ENCODE measurements at regions not wholly inside any gene's neighbourhood (a gene's known extent, or its start where the extent isn't known, plus 50 kb on each side); places are given as distances from the start of the nearest gene placed in this dataset.
A peak's percentile ranks its signal among the peaks of the same experiment; 100 is the strongest.

DNA sequence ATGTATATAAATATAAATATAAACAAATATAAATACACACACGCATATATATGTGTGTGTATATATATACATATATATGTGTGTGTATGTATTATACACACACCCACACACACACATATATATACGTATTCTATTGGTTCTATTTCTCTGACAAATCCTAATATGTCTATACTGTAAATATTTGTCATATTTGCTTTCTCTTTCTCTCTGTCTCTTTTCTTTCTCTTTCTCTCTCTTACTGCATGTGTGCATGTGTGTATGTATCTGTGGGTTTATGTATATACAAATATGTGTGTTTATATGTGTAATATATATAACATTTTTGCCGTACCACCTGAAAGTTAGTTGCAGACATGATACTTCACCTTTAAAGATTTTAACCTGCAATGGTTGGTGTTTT, 174.2 kb upstream of the PLEKHG7 start:
- no peak for DNase-seq

DNA sequence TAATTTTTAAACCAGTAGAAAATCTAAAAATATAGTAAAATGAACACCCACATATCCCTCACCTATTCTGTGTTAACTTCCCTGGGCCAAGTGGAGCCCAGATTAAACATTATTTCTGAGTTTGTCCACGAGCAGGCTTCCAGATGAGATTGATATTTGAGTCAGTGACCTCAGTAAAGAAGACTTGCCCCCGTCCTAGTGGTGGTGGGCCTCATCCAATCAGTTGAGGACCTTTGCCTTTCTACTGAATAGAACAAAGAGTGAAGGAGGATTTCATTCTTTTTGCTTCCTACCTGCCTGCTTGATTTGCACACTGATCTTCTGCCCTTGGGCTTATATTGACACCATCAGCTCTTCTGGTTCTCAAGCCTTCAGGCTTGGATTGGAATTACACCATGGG, 174.7 kb upstream of the PLEKHG7 start:
- DNase-seq, result no peak

DNA sequence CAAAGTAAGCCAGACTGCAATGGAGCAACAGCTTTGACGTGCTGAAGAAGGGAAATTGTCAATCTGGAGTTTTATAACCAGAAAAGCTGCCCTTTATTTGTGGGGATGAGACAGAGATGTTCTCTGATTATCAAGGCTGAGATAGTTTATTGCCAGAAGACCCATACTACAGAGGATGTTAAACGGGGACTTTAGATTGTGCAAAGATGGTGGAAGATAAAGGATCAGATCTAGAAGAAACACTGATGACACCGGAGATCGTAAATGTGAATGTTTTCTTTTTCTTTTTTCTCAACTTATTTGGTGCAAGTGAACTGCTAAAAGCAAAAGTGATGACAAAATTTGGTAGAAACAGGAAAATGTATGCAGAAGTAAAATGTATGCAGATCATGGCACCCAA, 178.3 kb upstream of the PLEKHG7 start:
- DNase-seq, result no peak

DNA sequence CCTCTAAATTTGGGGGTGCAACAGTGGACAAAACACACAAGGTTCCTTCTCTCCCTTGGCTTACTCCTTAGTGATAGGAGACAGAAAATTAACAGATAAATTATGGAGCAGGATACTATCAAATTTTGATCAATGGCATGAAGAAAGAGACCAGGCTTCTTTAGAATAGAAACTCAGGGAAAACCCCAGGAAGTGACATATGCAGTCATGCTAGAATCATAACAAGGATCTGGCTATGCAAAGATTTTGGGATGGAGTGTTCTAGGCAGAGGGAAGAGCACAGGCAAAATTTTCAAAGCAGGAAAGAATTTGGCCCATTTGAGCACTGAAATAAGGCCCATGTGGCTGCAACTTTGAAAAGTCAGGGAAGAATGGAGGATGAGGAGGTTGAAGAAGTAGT, 182.3 kb upstream of the PLEKHG7 start:
- DNase-seq, result no peak

DNA sequence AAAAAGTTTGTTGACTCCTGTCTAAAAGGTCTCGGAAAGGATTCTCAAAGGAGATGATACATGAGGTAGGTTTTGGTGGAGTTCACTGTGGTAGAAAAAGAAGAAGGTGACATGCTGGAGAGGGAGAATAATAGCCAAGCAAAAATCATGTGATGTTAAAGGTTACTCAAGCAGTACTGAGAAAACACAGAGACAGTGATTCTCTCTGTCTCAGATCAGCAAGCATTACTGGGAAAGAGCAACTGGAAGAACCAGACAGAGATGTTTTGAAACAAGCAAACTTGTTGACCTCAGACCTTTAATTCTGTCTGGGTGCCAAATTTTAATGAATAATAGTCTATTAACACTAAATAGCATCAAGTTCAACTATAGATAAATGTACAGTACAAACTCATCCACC, 183.5 kb upstream of the PLEKHG7 start:
- no peak for DNase-seq

DNA sequence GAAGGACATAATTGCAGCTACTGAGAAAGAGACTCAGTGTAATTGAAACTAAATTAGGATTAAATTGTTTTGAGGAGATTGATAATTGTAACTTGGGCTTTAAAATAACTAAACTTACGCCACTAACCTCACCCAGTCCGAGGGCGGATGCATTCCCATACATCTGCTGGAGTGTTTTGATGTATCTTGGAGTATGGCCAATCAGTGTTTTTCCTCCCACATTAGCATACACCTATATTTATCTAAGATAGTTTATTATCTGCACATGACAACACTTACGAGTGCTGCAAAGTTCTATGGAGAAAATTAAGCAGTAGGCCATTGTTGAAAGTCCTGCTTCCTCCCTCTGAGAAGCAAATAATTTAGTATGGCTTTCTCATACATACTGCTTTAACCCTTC, 184.7 kb upstream of the PLEKHG7 start:
- no peak for DNase-seq

DNA sequence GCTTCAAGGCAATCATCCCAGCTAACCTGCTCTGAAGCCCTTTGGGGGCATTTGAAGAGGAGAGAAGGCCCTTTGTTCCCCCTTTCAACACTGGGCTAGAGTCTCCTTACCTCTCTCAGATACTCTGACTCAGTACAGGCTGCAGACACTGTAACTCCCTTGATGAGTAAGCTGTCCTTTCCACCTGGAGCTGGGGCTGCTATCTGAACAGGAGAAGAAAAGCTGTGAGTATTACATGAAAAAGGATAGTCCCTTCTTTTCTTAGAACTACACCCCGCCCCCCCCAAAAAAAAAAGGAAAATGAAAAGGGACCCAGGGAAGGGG, 186.6 kb upstream of the PLEKHG7 start:
- DNase-seq, result no peak

DNA sequence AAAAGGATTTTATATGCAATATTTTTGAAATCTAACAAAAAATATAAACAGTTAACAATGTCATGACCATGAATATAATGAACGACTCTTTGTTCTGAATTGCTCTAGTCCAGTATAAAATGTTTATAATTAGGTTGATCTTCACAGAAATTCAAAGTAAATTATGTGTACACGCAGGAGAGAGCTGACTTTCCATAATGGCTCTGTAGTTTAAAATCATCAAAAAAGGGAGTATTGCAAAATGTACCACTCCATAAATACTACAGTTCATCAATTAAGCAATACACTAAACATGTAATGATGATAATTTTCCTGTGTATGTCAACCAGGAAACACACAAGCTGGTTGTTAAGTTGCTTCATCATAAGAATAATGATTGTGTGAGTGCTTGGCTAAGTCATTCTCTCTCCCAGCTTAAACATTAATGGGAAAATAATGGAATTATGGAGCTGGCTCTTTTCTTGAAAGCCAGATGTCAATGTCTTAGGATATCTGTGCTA, 189.5 kb upstream of the PLEKHG7 start:
- DNase-seq, result no peak

DNA sequence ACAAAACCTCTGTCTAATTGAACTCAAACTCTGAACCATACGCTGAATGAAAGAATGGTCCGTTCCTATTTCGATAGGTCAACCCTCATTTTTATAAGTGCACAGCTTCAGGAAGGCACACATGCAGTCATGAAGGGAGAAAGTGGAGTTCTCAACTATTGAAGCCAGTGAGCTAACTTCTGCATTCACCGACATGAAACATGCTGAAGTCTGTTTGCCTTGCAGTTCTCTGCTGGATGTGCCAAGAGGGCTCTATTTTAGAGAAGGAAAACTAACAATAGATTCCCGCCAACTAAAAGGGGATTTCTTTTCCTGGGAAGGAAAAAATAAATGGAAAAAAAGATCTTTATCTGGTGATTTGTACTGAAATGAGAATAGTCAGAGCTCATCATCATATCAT, 191.0 kb upstream of the PLEKHG7 start:
- no peak for DNase-seq

DNA sequence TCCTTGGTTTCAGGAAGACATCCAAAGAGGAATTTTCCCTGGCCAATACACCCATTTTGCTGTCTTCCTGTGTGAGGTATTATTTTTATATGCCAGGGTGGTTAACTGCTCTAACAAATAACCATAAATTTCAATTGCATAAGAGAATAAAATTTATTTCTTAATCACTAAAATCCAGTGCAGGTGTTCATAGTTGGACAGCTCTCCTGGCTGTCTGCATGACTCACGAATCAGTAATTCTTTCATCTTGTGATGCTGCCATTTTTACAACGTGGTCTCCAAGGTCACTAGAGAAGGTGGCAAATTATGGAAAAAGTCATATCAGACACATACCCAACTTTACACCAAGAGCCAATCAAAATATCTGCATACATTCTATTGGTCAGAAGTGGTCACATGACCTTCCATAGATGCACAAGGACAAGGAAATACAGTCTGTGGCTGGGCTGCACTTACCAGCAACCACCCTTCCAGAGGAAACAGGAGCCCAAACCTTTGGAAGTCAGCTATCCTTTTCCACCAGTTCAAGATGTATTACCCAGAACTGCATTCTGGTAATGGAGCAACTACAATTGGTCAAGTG, 193.5 kb upstream of the PLEKHG7 start:
- DNase-seq, result no peak

DNA sequence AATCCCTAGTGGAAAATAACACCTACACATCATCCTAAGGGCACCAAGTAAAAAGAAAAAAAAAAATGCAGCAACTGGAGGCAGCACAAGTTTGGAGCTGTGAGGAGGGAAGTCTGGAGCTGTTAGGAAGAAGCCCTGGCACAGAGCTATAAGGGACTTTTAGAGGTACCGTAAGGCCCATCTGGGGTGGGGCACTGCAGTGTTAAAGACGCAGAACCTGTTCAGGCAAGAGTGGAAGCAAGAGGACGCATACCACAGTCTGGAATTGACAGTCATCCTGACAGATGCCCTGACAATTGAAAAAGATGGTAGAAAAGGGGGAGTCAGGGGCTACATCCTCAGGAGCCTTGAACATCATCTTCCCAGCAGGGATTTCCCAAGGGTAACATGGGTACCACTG, 195.9 kb upstream of the PLEKHG7 start:
- no peak for DNase-seq

DNA sequence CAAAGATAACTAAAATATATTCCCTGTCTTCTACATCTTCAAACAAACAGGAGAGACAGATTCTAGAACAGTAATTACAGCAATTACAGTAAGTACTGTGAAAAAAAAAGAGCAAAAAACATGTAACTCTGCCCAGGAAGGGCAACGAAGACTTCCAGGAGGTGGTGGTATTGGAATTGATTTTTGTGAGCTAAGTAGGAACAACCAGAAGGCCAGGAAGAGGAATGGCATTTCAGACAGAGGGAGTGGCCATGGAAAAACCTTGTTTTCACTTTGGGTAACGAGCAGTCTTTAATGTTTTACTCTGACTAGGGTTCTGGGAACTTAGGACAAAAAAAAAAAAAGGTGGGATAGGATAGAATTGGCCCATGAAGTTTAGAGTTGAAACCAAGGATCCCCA, 196.3 kb upstream of the PLEKHG7 start:
- no peak for DNase-seq

DNA sequence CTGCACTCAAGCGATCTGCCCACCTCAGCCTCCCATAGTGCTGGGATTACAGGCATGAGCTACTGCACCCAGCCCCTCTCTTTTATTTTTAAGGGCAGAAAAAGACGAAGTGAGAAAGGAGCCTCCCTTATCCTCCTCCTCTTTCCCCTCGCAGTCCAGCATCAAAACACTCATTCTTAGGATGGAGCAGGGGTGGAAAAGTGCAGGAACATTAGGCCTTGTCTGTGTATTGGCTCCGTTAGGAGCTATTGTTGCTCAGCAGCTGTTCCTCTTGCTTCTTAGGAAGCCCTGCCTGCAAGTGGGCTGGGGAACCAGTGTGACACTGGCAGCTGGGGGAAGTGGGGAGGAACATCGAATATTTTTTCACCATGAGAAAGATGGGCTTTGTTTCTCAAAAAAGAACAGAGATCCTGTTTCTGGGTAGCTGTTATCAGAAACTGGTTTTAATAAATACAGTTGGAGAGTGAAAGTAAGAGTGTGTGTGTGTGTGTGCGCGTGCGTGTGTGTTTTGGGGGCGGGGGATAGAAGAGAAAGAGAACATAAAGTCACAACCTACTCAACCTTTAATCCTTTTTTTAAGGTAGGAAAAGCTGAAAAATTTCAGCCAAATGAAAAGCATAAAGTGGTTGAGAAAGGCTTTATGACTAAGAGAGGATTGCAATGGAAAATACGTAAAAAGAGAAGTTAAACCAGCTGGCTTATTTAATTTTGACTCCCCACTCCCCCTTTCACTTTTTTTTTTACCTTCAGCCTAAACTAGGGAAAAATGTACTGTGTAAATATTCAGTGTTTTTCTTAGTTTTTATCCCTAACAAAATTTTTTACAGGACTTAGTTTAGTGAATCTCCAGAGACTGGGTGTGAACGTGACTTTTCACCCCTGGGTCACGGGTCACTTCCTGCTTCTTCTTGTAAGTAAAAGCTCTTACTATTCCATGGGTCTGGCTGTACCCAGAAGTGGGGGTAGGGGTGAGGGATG, 197.2 kb upstream of the PLEKHG7 start:
- peak; percentile 45 to 71 for DNase-seq

DNA sequence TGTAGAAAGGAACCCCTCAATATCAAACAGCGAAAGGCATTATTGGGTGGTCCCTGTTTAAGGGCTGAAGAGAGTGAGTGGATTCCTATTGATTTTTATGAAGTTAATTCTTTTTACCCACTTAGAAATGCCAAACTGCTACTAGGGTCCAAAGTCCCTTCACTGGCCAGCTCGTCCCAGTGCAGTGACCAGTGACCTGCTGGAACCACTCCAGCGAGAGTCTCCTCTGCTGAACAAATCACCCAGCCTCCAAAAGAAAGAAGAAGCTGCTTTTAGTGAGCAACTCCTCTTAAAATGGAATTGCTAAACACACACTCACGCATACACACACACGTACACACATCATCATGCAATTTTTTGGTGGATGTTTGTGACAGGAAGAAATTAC, 198.2 kb upstream of the PLEKHG7 start:
- DNase-seq, result peak in 1 of 2 donors; percentile 14

DNA sequence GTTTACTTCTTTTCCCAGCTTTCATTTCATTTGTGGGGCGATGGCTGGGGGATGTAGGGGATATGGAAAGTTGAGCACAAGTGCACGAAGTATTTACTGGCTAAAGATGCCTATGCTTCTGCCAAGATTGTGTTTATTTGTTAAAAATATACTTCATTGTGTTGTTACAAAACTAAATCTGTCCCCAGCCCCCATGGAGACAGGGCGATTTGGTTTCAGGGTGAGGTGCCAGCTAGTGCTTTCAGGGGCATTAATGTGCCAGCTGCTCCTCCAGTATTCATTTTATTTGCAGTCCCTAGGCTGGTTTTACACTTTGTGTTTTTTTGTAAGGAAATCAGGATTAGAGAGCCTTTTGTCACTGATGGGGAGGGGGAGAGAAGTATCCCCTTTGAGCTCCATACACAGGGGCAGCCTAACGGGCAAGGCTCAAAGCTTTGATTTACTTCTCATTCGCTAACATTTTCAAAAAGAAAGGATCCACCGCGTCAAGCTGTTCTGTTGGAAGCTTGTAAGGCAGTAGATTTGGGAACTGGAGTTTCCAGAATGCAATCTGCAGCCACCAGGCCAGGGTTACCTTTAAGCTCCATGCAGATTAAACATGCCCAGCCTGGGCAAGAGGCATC, 198.7 kb upstream of the PLEKHG7 start:
- no peak for DNase-seq

DNA sequence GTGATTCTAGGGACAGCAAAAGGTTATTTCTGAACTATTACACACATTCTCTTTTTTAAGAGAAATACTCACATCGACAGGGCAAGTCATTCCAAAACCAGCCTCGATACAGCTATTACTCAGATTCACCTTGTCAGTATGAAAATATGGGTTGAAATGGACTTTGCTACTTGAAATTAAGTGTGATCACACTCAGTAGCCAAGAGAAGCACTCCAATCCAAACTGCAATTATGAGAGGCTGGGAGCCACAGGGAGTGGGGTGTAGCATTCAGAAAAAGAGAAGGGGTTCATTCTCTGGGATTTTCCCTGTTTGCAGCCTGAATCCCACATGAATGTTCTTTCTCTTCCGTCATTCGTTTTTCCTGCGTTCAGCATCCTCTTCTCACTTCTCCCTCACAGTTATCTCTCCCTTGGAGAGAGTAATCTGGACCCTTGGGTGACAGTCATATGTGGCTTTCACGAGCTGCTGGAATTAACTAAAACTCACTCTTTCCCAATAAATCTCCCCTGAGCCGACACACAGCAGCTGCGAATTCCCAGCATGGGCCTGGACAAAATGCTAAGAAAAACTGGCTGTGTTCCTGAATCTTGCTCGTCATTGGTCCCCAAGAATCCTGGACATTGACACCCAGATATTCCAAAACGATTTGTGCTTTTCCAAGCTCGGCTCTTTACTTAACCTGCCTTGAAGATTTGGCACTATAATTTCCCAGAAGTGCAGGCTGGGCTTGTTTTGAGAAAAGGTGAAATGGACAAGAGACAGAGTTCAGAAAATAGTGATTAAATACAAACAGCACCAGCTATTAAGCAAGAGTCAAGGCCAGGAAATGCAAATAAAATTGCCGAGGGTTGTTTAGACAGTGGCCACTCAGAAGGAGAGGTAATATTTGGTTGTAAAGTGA, 199.5 kb upstream of the PLEKHG7 start:
- no peak for DNase-seq

DNA sequence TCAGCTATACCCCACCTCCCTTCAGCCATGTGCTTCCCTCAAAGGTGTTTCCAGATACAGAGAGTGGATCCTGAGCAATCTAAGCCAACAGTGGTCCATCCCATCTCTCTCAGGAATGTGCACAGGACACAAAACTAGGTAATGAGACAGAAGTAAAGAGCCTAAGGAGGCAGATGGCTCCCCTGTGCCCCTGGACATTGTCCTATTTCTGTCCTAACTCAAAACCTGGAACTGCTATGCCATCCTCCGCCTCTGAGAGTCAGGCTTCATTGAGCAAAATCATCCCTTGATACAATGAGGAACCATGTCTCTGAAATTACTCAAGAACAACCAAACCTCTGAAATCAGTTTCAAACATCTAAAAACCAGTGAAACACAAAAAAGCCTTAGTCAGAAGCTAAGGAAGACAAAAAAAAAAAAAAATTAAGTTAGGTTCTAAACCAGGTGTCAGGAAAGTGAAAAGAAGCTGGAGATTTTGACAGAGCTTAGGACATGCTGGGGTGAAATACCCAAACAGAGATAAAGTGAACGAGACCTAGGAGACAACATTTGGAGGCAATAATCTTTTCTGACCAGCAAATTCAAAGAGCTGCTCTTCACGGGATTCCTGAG, 200.3 kb upstream of the PLEKHG7 start:
- peak; percentile 5 to 23 for DNase-seq

DNA sequence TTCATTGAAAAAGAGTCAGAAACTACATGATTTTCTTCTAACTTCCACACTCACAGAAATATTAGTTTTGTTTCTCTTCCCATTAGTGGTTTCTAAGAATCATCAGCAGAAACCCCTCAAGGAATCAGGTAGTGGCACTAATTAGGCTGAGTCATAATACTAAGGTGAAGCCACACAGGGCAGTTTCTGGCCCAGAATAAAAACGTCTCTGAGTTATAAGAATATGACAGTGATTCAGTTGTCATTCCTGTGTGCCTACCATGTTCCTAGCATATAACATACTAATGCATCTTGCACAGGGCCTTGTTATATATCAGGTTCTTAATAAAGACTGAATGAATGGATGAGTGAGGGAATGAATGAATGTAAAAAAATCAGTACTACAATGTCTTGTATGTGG, 206.0 kb upstream of the PLEKHG7 start:
- DNase-seq, result no peak

DNA sequence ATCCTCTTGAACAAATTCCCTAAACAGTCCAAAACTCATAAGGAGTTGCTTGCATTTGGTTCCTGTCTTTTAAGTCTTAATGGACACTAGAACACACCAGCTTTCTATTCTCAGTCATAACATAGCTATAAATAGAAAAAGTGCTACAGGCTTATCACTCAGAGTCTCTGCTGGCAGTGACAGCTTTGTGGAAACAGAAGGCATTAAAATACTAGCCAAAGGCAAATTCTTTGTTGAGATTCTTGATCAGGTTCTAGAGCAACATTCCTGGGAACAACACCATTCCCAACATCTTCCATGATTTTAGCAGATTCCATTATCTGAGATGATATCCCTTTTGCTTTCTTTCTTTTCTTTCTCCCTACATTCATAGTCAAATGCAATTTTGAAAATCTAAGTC, 207.7 kb upstream of the PLEKHG7 start:
- DNase-seq, result no peak

DNA sequence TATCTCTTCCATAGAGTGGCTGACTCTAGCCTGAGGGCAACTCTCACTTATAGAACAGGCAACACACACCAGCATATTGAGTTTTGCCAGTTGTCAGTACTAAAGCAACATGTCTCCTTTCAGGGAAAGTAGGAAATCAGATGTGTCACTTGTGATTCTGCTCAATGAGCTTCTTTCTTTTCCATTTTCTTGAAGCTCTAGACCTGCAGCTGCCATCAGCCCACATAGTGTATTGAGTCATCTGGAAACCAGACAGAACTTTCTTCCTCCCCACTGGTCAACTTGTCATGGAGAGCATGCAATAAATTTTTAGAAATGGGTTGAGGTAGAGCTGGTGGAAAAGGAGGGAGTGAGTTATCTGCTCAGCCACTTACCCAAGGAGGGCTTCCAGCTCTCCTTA, 209.0 kb upstream of the PLEKHG7 start:
- no peak for DNase-seq

DNA sequence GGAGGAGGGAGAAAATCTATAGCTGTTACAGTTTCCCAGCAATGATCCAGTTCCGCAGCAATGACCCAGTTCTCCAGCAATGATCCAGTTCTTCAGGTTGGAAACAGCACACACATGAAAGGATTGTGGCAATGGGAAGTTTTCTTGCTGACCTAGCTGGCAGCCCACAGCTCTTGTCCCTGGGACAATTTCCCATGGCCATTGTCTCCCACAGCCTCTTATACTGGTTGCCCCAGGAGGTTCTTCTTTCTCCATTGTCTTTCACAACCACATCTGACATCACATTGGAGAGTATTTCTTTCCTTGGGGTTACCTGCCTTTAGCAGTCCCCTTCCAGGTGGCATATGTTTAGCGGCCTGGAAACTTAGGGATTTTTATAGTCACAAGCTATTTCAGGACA, 209.8 kb upstream of the PLEKHG7 start:
- DNase-seq, result no peak

DNA sequence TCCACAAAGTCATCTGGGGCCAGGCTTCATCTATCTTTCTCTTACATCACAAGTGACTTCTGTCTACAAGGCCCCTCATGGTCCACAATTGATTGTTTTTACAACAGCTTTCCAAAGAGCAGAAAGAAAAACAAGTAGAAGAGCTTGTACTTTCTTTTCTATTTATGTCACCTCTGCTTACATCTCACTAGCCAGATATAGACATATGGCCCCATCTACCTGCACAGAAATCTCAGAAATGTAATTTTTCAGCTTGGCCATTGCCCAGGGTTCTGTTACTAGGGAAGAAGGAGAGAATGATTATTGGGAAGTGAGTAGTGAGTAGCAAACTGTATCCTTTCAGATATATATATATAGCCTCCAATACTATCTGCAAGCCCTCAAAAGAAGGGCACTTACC, 210.5 kb upstream of the PLEKHG7 start:
- no peak for DNase-seq

DNA sequence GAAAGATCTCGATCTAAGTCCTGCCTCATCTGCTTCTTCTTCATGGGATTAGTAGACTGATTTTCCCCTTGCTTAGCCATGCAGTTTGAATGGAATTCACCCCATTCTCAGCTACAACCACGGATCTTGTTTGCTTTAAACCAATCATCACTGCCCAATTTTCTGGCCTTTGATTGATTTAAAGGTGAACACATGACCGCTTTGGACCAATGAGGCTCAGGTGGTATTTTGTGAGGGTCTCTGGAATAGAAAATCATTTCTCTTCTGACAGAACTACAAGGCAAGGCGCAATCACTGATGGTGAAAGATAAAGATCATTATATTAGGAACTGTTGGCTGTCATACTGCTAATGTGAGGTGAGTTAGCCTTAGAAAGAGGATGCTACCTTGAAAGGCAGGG, 213.0 kb upstream of the PLEKHG7 start:
- no peak for DNase-seq

All from CD4-positive, alpha-beta T cell treated with Interferon alpha-2 for 1 hour (primary cell).